ENCODE measurements at regions not wholly inside any gene's neighbourhood (a gene's known extent, or its start where the extent isn't known, plus 50 kb on each side); places are given as distances from the start of the nearest gene placed in this dataset.

DNA sequence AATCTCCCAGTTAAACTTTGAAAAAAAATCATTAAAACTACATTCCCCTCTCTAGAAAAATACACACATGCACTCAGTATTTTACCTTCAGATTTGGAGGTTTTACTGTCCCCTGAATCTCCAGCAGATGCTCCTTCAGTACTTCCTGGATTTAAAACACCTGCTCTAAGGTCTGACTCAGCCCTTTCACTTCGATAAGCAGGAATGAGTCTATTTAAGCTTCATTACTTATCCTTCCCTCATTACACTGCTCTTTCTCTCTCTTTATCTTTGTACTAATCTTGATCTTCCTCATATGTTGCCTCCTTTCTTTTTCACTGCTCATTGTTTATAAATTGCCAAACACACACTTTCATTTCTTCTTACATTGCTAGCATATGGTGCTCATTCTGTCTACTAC, 443.9 kb downstream of the DIPK2A start:
- Histone ChIP-seq H3K9ac (ENCODE audit: insufficient read length, low read depth) (no peak overlapping the region), H3K27me3 (ENCODE audit: insufficient read depth, insufficient read length) (no peaks in the 10 kb centered on the region), H3K4me3 (ENCODE audit: insufficient read length, low read depth) (no peak overlapping the region), H3K4me1 (ENCODE audit: insufficient read depth, insufficient read length) (no peaks in the 10 kb centered on the region), H3K36me3 (ENCODE audit: insufficient read depth, insufficient read length, low read length) (no peaks in the 10 kb centered on the region), H3K9me3 (ENCODE audit: insufficient read depth, low read length) (no peaks in the 10 kb centered on the region)
- TF ChIP-seq YY1 (IDR thresholded peaks at IDR 0.05; ENCODE audit: insufficient read depth, insufficient read length): no peak
- TF ChIP-seq SUZ12 (IDR thresholded peaks at IDR 0.05; ENCODE audit: extremely low read depth, insufficient read depth, insufficient read length): no peak
- TF ChIP-seq ZNF274 (IDR thresholded peaks at IDR 0.05; ENCODE audit: low read depth, low read length): no peak
- no peak for DNase-seq (ENCODE audit: low read depth, low spot score)

GRCh38 chr3:144424606-144425005, 453.0 kb downstream of the DIPK2A start:
- Histone ChIP-seq H3K4me3 (ENCODE audit: insufficient read length, low read depth) (no peak overlapping the region), H3K4me1 (ENCODE audit: insufficient read depth, insufficient read length) (no peaks in the 10 kb centered on the region), H3K9ac (ENCODE audit: insufficient read length, low read depth) (no peak overlapping the region), H3K27me3 (ENCODE audit: insufficient read depth, insufficient read length) (no peaks in the 10 kb centered on the region), H3K9me3 (ENCODE audit: insufficient read depth, low read length) (no peaks in the 10 kb centered on the region), H3K36me3 (ENCODE audit: insufficient read depth, insufficient read length, low read length) (no peaks in the 10 kb centered on the region)
- no peak for TF ChIP-seq SUZ12 (IDR thresholded peaks at IDR 0.05; ENCODE audit: extremely low read depth, insufficient read depth, insufficient read length)
- TF ChIP-seq ZNF274 (IDR thresholded peaks at IDR 0.05; ENCODE audit: low read depth, low read length): no peak
- no peak for TF ChIP-seq YY1 (IDR thresholded peaks at IDR 0.05; ENCODE audit: insufficient read depth, insufficient read length)
- no peak for DNase-seq (ENCODE audit: low read depth, low spot score)

GRCh38 chr3:144426366-144426765, 454.7 kb downstream of the DIPK2A start:
- no peak for TF ChIP-seq ZNF274 (IDR thresholded peaks at IDR 0.05; ENCODE audit: low read depth, low read length)
- no peak for TF ChIP-seq YY1 (IDR thresholded peaks at IDR 0.05; ENCODE audit: insufficient read depth, insufficient read length)
- TF ChIP-seq SUZ12 (IDR thresholded peaks at IDR 0.05; ENCODE audit: extremely low read depth, insufficient read depth, insufficient read length): no peak
- Histone ChIP-seq H3K27me3 (ENCODE audit: insufficient read depth, insufficient read length) (no peaks in the 10 kb centered on the region), H3K36me3 (ENCODE audit: insufficient read depth, insufficient read length, low read length) (no peaks in the 10 kb centered on the region), H3K4me3 (ENCODE audit: insufficient read length, low read depth) (no peak overlapping the region), H3K4me1 (ENCODE audit: insufficient read depth, insufficient read length) (no peaks in the 10 kb centered on the region), H3K9ac (ENCODE audit: insufficient read length, low read depth) (no peak overlapping the region), H3K9me3 (ENCODE audit: insufficient read depth, low read length) (no peaks in the 10 kb centered on the region)
- no peak for DNase-seq (ENCODE audit: low read depth, low spot score)

DNA sequence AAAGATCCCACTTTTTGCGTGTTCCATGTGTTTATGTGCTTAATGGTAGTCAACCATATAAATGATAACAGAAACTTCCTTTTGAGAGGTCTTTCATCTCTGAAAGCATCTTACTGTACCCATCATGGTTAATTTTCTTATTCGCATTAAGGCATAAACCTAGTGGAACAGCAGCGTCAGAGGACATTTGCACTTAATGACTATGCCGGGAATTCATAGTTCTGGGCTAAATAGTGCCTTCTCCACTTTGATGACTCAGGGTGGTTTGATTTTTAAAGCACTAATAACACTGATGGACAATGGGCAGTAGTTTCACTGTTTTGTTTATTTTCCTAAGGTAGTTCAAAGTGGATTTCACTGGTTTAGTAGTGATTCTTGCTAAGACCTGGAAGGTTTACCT, 455.3 kb downstream of the DIPK2A start:
- no peak overlapping the region for H3K9ac ChIP-seq (ENCODE audit: insufficient read length, low read depth)
- H3K9me3 ChIP-seq (ENCODE audit: insufficient read depth, low read length): no peaks in the 10 kb centered on the region
- no peaks in the 10 kb centered on the region for H3K36me3 ChIP-seq (ENCODE audit: insufficient read depth, insufficient read length, low read length)
- H3K27me3 ChIP-seq (ENCODE audit: insufficient read depth, insufficient read length): no peaks in the 10 kb centered on the region
- DNase-seq (ENCODE audit: low read depth, low spot score): no peak
- H3K4me3 ChIP-seq (ENCODE audit: insufficient read length, low read depth): no peak overlapping the region
- no peaks in the 10 kb centered on the region for H3K4me1 ChIP-seq (ENCODE audit: insufficient read depth, insufficient read length)
- TF ChIP-seq SUZ12 (IDR thresholded peaks at IDR 0.05; ENCODE audit: extremely low read depth, insufficient read depth, insufficient read length): no peak
- TF ChIP-seq ZNF274 (IDR thresholded peaks at IDR 0.05; ENCODE audit: low read depth, low read length): no peak
- no peak for TF ChIP-seq YY1 (IDR thresholded peaks at IDR 0.05; ENCODE audit: insufficient read depth, insufficient read length)

- no peak for DNase-seq (ENCODE audit: low read depth, low spot score)
- no peak for TF ChIP-seq ZNF274 (IDR thresholded peaks at IDR 0.05; ENCODE audit: low read depth, low read length)
- TF ChIP-seq YY1 (IDR thresholded peaks at IDR 0.05; ENCODE audit: insufficient read depth, insufficient read length): no peak
- TF ChIP-seq SUZ12 (IDR thresholded peaks at IDR 0.05; ENCODE audit: extremely low read depth, insufficient read depth, insufficient read length): no peak
- Histone ChIP-seq H3K27me3 (ENCODE audit: insufficient read depth, insufficient read length) (no peaks in the 10 kb centered on the region), H3K4me1 (ENCODE audit: insufficient read depth, insufficient read length) (no peaks in the 10 kb centered on the region), H3K9ac (ENCODE audit: insufficient read length, low read depth) (no peak overlapping the region), H3K4me3 (ENCODE audit: insufficient read length, low read depth) (no peak overlapping the region), H3K9me3 (ENCODE audit: insufficient read depth, low read length) (no peaks in the 10 kb centered on the region), H3K36me3 (ENCODE audit: insufficient read depth, insufficient read length, low read length) (no peaks in the 10 kb centered on the region)
Measured at GRCh38 chr3:144429719-144430121, 458.1 kb downstream of the DIPK2A start.

GRCh38 chr3:144431134-144431533, 459.5 kb downstream of the DIPK2A start:
- no peak for DNase-seq (ENCODE audit: low read depth, low spot score)
- TF ChIP-seq ZNF274 (IDR thresholded peaks at IDR 0.05; ENCODE audit: low read depth, low read length) (no peak), SUZ12 (IDR thresholded peaks at IDR 0.05; ENCODE audit: extremely low read depth, insufficient read depth, insufficient read length) (no peak), YY1 (IDR thresholded peaks at IDR 0.05; ENCODE audit: insufficient read depth, insufficient read length) (no peak)
- Histone ChIP-seq H3K36me3 (ENCODE audit: insufficient read depth, insufficient read length, low read length) (no peaks in the 10 kb centered on the region), H3K4me3 (ENCODE audit: insufficient read length, low read depth) (no peak overlapping the region), H3K9me3 (ENCODE audit: insufficient read depth, low read length) (no peaks in the 10 kb centered on the region), H3K27me3 (ENCODE audit: insufficient read depth, insufficient read length) (no peaks in the 10 kb centered on the region), H3K4me1 (ENCODE audit: insufficient read depth, insufficient read length) (no peaks in the 10 kb centered on the region), H3K9ac (ENCODE audit: insufficient read length, low read depth) (no peak overlapping the region)

DNA sequence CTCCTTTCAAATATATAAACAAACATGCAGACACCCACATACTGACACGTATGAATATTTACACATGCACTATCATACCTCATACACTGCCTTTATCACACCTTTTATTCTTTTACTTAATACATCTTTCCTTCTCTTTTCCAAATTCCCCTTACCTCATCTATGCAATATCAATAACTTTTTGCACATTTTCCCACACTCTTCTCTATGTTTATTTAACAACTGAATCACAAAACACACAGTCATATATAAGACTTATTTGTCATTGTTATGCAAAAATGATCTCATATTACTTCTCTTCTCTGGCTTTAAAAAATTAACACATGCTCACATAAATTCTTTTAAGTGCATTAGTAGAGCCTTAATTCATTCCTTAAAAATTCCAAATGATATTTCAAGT, 461.4 kb downstream of the DIPK2A start:
- TF ChIP-seq ZNF274 (IDR thresholded peaks at IDR 0.05; ENCODE audit: low read depth, low read length) (no peak), SUZ12 (IDR thresholded peaks at IDR 0.05; ENCODE audit: extremely low read depth, insufficient read depth, insufficient read length) (no peak), YY1 (IDR thresholded peaks at IDR 0.05; ENCODE audit: insufficient read depth, insufficient read length) (no peak)
- H3K36me3 ChIP-seq (ENCODE audit: insufficient read depth, insufficient read length, low read length): no peaks in the 10 kb centered on the region

More for the DNA sequence above, 461.4 kb downstream of the DIPK2A start:
- Histone ChIP-seq H3K4me3 (ENCODE audit: insufficient read length, low read depth) (no peak overlapping the region), H3K4me1 (ENCODE audit: insufficient read depth, insufficient read length) (no peaks in the 10 kb centered on the region), H3K9ac (ENCODE audit: insufficient read length, low read depth) (no peak overlapping the region), H3K9me3 (ENCODE audit: insufficient read depth, low read length) (no peaks in the 10 kb centered on the region), H3K27me3 (ENCODE audit: insufficient read depth, insufficient read length) (no peaks in the 10 kb centered on the region)
- no peak for DNase-seq (ENCODE audit: low read depth, low spot score)

Measured in NT2/D1 (cell line).